Urothelium cell line (cell line): ENCODE measurements at regions not wholly inside any gene's neighbourhood (a gene's known extent, or its start where the extent isn't known, plus 50 kb on each side); places are given as distances from the start of the nearest gene placed in this dataset.

Experiments
- DNase-seq: peaks from one replicate; pipeline ENCODE4 v3.0.0; 2011; ENCODE audit warnings: low spot score, mixed read lengths
- FAIRE-seq: peaks from 2 replicates; lab custom pipeline; 2011; peaks lifted over from hg19 to GRCh38; lab: Jason Lieb, UNC

DNA sequence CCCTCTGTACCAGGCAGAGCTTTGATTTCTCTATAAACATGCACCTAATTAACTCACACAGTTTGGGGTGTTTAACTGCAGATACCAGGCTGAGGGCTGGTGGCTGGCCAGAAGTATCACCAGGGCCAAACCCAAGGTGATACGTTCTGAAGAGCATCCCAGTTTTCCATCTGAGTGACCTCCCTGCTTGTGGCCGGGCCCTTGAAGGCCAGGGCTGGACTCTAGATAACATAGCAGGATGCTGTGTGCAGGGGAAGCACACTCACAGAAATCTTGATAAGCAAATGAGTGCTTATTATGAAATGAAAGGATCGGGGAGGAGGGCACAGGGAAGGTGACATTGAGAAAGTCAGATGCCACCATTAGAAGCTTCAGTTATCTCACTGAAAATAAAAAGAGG is 582.4 kb downstream of the BRINP1 start:
- FAIRE-seq (no peak), DNase-seq (no peak)

GRCh38 chr9:118809160-118809625 is 560.0 kb downstream of the BRINP1 start:
- FAIRE-seq (no peak), DNase-seq (no peak)

DNA sequence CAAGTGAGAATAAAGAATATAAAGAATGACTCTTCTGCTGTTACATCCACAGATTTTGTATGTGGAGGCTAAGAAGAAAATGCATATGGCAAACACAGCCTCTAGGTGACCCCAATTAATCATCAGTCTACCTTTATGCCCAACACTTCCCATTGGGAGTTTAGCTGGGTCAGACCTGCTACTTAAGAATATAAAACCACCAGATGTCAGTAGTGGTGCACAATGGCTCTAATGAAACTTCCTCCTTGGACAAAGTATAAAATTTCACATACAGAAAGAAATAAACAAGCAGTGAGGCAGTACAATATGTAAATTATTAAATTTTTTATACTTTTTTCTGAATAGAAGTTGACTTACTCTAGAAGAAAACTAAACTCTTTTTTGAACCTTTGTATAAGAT is 539.9 kb downstream of the BRINP1 start:
- FAIRE-seq: no peak
- peak; percentile 2 for DNase-seq

DNA sequence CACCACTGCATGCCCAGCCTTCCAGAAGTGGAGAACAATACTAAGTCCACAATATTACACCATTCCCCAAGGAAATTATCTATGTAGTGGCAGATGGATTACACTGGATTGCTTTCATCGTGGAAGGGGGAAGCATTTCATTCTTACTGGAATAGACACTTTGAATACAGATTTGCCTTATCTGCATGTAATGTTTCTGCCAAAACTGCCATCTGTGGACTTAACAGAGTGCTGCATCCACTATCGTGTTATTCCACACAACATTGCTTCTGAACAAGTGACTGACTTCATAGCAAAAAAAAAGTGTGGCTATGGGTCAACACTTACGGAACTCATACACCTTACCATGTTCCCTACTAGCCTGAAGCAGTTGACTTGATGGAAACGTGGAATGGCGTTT is 536.9 kb downstream of the BRINP1 start:
- no peak for FAIRE-seq
- DNase-seq: no peak

GRCh38 chr9:118836891-118837290 is 532.3 kb downstream of the BRINP1 start:
- no peak for FAIRE-seq
- DNase-seq: no peak

GRCh38 chr9:118871531-118871930 is 497.7 kb downstream of the BRINP1 start:
- FAIRE-seq (no peak), DNase-seq (no peak)

DNA sequence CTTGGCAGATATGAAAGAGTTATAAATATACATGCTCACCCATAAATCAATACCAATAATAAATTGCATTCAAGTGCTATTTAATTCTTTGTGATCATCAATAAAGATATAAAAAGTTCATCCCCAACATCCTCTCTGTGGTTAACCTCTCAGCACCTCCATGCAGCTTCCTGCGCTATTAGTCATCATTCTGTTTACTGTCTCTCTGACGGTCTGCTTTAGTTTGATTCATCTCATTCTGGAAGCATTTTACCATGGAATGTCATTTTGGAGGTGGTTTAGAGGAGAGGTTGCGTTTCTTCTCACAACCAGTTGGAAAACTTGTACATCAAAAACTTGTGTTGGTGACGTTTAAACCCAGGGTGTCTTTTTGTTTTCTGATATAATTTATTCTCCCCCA is 486.6 kb downstream of the BRINP1 start:
- DNase-seq (peak; percentile 66), FAIRE-seq (no peak)

- FAIRE-seq (no peak), DNase-seq (no peak)
These were observed 485.8 kb downstream of the BRINP1 start for GRCh38 chr9:118883411-118883810.

- no peak for FAIRE-seq
These were observed 478.0 kb downstream of the BRINP1 start for GRCh38 chr9:118891213-118891612.

DNA sequence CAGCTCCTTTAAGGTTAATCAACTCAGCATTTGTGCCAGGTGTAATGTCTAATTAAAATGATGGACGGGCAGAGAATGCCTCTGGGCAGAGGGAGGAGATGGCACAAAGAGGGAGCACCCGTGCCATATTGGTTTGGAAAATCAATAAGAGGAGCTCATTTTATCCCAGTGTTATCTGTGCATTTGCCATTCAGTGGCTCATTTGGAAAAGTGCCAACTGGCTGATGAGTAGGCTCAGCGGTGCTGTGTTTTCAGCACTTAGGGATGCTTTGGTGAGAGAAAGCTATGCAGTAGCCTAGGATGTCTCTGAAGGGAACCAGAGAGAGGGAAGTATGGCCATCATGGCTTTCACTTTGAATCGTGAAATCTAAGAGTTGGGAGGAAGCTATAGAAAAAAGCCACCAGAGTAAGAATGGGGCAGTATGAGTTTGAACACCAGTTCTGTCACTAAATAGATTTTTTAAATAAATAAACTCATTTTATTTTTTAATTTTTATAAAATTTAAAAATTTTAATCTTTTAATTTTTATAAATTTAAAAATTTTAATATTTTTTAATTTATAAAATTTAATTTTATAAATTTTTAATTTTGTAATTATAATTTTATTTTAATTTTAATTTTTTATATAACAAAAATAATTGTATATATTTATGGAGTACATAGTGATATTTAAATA is 472.8 kb downstream of the BRINP1 start:
- FAIRE-seq (no peak), DNase-seq (peak; percentile 8)

More at GRCh38 chr9:118891213-118891612, 478.0 kb downstream of the BRINP1 start:
- DNase-seq: no peak

GRCh38 chr9:118918180-118918579 is 451.1 kb downstream of the BRINP1 start:
- no peak for DNase-seq
- no peak for FAIRE-seq

DNA sequence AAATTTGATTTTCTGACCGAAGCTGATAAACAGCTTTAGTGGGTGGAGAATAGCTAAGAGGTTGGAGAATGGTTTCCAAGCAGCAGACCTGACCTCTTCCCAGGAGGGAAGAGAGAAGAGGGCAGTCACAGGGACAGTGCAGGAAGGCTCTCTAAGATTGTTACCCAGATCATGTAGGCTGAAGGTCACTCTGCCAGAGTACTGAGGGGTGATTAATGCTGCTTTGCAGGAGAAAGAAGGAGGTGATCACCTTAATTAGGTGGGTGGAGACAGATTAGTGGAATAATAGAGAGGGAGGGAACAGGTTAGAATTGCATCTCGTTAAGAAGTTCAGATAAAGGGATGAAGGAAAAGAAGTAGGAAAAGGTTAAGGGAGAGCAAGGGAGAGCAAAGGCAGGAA is 440.5 kb downstream of the BRINP1 start:
- FAIRE-seq: no peak
- DNase-seq: no peak

DNA sequence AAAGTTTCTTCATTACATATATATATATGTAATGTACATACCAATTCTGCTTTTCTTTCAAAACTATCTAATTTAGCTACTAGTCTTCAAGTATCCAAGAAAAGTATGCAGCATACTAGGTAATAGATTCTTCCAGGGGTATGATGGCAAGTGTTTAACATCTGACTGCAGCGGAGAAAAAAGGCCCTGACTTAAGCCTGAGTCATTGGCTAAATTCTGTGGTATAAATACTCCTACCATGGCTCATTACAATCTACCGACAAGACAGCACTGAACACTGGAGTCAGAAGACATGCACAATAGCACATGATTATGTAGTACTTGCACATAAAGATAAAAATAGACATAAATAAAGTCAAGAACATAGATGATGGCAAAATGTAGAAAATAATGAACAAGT is 439.9 kb downstream of the BRINP1 start:
- no peak for FAIRE-seq

GRCh38 chr9:118931941-118932340 is 437.3 kb downstream of the BRINP1 start:
- DNase-seq (no peak), FAIRE-seq (no peak)

More for the DNA sequence above, 439.9 kb downstream of the BRINP1 start:
- peak; percentile 19 for DNase-seq

DNA sequence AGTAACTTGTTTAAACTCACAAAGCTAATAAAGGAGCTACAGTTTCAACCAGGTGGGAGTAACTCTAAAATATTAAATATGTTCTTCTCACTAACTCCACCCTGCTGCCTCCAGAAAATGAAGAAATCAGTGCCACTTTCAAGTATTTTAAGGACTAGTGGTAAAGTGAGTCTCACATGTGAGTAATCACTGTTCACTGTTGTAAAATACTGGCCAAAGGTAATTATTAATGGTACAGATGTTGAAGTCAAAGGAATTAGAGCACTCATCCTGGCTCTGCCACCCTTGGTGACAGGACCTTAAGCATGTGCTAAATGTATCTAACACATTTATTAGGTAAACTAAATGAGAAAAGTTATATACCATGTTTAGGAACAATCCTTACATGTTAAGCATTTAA is 430.7 kb downstream of the BRINP1 start:
- DNase-seq: no peak
- FAIRE-seq: no peak

GRCh38 chr9:118940473-118940872 is 428.8 kb downstream of the BRINP1 start:
- no peak for FAIRE-seq

GRCh38 chr9:118946669-118947068 is 422.6 kb downstream of the BRINP1 start:
- no peak for DNase-seq
- FAIRE-seq: no peak

More at GRCh38 chr9:118940473-118940872, 428.8 kb downstream of the BRINP1 start:
- DNase-seq: no peak

GRCh38 chr9:118954857-118955256 is 414.4 kb downstream of the BRINP1 start:
- FAIRE-seq (no peak), DNase-seq (no peak)

GRCh38 chr9:118957585-118957984 is 411.6 kb downstream of the BRINP1 start:
- FAIRE-seq: no peak
- no peak for DNase-seq

GRCh38 chr9:118959366-118959765 is 409.9 kb downstream of the BRINP1 start:
- FAIRE-seq: no peak
- DNase-seq: no peak

DNA sequence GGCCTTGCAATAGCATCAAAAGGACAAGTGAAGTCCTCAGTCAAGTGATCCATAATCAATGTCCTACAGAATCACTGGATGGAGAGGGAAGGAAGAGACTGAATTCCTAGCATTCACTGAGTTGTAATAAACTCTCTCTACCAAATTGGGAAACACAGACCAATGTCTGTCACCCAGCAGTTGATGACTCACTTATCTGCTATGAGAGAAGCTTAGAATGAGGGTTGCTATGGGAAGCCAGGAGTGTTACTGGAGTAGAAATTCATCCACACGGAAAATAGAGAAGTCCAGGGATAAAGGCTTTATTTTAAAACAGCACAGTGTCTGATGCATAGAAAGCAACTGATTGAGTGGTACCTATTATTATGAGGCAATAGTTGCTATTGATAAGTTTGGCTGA is 407.4 kb downstream of the BRINP1 start:
- peak; percentile 74 for DNase-seq
- no peak for FAIRE-seq

- no peak for DNase-seq
- no peak for FAIRE-seq
These were observed 406.8 kb downstream of the BRINP1 start for GRCh38 chr9:118962426-118962825.

DNA sequence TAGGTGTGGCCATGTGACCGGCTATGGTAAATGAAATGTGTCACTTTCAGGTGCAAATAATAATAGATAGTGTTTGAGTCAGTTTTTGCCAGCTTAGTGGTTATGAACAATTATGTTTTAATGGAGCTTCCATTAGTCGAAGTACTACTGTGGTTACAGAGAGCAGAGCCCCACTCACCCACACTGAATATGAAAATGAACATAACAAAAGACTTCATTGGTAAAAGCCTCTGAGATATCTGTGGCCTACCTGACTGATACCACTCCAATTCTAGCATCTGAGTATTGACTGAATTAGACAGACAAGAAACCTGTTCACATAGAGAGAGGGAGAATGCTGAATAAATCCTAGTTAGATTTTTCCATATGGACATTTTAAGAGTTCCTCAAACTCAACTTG is 405.6 kb downstream of the BRINP1 start:
- no peak for DNase-seq
- no peak for FAIRE-seq
